M059J (cell line): ENCODE measurements at regions not wholly inside any gene's neighbourhood (a gene's known extent, or its start where the extent isn't known, plus 50 kb on each side); places are given as distances from the start of the nearest gene placed in this dataset.

Experiments used
- DNase-seq: peaks from one replicate; pipeline ENCODE4 v3.0.0-alpha.2; 2012; ENCODE audit warnings: low read depth

DNA sequence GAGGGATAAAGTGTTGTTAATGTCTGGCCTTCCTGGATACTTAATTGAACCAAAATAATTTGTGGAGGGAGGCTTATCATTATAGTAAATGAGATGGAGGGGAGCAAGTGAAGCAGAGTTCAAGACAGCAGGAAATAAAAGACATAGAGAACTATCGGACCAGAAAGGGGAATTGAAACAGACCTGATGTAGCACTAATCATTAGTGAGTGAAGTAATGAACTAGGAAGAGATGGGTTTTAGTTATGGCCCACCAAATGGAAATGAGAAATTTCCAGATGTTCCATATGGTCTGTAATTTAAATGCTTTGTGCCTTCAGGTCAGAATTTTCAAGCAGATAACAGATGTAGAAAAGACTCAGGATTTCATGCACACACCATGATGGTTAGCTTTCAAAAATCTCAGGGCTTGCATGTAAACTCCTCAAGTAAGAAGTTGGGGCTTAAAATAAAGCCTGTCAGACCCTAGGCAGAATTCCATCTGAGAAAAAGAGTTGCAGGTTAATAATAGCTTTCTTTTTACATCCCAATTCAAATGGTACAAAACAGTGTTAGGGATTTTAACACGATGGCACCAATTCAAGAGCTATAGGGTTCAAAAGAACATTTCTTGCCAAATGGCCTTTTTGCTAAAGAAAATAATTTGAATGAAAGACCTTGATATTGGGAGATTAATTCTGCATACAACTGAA is 355.8 kb downstream of the FSCB start:
- no peak for DNase-seq

DNA sequence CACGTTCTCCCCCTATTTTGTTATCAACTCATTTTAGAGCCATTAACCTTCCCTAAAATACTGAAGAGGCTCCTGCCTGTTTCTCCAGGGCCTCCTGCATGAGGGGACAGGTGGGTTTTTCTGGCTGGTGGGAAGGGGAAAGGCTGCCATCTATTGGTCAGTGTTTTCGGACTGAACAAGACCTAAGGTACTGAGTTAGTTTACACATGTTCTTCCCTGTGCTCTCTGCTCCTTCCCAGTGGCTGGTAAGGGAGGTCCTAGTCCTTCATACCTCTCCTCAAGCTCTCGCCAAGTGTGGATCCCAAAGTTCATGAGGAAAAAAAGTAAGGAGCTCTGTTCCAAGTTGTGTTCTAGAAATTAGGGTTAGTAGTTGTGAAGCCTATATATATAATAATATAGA is 357.5 kb downstream of the FSCB start:
- DNase-seq, result no peak

DNA sequence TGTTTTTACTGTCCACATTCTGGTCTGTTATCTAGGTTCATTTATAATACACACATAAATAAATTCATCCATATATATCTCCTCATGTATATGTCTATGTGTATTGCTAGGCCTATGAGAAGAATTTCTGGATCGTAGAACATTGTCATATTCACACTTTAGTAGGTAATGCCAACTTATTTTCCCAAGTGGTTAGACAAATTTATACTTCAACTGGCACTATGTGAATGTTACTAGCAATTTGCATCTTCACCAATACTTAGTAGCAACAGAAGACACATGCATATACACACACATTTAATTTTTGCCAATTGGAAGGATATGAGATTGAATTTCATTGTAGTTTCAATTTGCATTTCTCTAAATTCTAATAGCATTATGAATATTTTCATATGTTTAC is 365.1 kb downstream of the FSCB start:
- DNase-seq, result no peak

DNA sequence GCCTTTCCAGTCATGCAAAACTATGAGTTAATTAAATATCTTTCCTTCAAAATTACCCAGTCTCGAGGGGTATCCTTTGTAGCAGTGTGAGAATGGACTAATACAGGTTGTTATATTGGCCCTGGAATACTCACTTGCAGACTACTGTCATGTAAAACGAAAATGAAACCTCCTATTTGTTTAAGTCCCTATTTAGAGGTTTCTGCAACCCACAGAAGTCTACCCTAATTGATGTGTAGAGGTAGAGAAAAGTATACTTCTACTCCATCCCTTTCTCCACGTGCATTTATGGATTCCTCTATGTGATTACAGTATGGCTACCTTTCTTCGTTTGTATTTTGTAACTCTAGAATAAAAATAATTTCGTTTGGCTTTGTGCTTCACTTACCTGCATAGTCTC is 371.1 kb downstream of the FSCB start:
- DNase-seq, result no peak

DNA sequence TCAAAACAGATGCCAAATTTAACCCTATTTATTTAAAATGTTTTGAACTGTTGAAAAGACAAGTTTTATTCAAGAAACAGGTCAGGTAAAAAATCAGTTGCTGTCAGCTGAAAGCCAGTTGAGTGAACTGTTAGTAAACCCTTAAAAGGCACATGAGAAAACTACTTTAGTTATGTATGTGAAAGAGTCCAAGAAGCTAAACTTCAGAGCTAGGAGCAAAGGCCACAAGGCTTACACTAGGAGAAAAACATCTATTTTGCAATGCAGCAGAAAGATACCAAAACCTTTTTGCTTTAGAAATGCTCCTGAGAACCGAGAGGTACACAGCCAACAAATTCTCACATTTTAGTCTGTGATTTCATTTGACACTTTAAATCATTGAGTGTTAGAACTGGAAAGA is 375.2 kb downstream of the FSCB start:
- no peak for DNase-seq

DNA sequence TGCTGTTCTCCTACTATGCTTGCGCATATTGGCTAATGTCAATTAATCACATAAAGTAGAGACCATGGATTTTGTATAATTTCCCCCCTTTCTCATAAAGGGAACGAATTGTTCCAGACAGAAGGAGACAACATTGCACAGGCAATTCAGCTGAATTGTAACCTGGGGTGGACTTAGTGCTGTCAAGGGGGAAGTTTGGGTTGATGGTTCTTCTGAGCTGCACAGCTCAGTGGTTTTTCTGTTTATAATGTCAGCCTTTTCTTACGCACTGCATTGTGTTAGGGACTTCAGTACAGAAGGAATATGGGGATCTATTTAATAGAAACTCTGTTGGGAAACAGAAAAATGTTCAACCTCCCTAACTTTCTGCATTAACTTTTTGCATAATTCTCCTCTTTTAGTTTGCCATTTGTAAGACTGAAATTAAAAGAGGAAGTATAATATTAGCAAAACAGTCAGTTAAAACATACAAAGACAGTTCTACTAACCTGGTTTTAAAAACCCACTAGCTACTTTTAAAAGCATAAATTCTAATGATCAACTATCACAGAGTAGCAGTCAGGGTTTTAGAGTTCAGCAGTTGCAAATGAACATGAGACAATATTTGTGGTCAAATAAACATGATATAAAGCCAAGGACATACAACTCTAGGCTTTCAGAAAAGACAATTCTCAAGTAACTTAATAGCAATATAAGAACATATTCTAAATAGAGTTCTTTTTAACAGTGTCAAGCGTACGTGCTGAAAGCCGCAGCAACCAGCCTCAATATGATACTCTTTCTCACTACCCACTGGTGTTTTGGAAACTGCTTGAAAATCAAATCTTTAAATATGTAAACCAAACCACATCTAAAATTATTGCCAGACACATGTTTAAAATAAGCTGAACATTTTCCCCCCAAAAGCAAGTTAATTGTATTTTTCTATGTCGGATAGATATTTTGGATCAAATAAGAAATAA is 393.0 kb downstream of the FSCB start:
- DNase-seq, result no peak

DNA sequence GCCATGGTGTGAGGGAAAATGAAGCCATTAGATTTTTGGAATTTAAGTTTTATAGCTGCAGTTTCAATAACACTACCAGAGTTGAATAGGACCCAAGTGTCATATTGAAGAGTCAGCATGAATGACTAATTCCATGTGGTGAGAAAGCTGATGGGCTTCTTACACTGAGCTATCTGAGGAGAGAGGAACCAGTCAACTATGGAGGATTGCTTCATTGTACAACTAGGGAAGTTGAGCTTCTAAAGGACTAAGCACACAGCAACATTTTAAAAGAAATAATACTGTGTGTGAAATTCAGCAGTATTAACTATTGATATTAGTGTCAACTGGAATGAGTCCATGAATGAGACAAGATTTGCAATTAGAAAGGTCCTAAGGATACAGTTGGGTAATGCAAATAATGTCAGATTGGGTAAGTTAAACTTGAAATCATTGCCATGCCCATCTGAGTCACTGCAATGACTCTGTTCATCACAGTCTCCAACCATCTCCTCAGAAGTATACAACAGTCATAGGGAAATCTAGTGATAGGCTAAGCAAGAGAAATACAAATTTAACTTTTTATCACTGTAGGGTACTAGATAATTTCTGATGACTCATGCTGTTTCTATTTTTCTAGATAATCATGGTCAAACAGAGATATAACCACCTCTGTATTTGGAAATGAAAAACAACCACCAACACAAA is 394.2 kb downstream of the FSCB start:
- DNase-seq, result no peak

DNA sequence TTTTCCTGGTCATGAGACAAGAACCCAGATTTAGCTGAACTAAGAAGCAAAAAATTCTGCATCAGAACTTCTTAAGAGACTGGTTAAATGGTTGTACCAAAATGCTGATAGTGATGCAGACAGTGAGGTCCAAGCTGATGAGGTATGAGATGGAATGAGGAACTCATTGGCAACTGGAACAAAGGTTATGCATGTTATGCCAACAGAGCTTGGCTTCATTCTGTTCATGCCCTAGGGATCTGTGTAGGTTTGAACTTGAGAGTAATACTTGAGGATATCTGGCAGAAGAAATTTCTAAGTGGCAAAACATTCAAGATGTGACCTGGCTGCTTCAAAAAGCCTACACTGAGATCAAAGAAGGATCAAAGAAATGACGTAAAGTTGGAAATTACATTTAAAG is 398.0 kb downstream of the FSCB start:
- no peak for DNase-seq

DNA sequence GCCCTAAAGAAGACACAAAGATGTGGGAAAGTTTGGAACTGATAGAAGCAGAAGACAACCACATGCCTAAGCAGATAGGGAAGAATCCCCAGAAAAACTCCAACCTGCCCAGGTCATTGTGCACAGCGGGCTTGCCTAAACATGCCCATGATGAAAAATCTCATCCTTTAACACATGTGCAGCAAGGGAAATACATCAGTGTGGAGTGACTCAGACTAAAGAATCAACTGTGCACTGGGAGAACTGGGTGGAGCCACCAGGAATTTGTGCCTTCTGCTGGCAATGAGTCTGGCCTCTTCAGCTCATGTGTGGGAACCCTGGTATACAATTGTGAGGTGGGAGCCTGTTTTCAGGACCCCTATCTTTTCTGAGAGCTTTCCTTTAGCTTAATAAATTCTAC is 398.5 kb downstream of the FSCB start:
- no peak for DNase-seq

DNA sequence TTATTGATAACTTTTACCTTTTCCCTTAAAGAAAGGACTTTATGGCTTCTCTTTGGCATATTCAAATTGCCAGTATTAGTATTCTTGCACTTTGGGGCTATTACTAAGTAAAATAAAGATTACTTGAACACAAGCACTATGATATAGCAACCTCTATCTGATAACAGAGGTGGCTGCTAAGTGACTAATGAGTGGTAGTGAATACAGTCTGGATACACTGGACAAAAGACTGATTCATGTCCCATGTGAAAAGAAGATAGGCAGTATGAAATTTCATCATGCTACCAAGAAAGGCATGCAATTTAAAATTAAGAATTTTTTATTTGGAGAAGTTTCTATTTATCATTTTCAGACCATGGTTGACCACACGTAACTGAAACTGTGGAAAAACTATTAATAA is 399.9 kb downstream of the FSCB start:
- no peak for DNase-seq

DNA sequence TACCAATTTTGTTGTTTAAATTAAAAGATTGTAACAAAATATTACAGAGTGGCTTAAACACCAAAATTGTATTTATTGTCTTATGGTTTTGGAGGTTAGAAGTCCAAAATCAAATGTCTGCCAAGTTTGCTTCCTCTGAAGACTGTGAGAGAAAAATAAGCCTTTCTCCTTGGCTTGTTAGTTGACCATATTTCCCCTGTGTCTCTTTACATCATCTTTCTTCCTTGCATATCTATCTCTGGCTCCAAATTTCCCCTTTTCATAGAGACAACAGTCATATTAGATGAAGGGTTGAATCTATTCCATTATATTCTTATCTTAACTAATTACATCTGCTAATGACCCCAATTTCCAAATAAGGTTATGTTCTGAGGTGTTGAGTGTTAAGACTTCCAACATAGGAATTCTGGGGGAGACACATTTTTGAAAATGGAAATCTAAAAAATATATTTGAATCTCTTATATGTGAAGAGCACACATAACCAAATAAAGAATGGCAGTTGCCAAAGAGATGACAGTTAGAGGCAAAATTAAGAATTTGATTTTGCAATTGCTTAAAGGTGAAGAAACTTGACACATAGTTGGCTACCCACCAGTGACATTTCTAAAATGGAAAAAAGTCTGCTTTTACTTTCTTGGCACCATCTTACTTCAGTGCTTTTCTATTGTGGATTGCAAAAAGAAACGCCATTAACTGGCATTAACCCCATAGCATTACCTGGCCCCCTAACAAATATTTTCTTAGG is 407.2 kb downstream of the FSCB start:
- DNase-seq, result no peak

DNA sequence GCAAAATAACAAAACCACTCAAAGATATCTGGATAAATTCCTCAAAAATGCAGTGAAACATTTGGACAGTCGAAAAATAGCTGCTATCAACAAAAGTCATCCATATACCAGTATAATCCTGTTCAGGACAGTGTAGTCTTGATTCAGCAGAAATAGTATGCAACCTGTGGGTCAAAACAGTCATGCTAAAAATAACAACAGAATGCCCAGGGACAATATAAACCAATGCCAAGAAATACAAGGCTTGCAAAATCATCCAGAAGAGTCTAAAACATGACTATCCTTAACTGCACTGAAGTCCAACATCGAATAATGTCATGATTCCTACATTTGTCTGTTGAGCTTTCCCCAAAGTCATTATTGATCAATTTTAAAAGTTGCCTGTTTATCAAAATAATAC is 425.9 kb downstream of the FSCB start:
- no peak for DNase-seq

DNA sequence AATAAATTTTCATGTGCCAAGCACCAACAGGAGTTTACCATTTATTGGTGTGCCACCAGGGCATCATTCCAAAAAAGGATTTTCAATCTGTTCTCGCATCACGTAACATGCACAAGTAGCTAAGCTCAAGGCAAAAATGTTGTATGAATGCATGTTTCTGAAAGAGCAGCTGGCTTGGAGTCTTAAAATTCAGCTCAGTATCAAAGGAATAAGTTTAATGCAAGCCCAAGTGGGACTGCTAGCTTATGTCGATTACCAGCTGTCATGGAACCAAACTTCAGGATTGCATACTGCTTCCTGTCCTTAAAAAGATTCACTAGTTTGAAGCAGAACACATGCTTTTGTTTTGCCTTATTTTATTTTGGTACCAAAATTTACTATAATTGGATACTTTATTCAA is 437.0 kb downstream of the FSCB start:
- no peak for DNase-seq

DNA sequence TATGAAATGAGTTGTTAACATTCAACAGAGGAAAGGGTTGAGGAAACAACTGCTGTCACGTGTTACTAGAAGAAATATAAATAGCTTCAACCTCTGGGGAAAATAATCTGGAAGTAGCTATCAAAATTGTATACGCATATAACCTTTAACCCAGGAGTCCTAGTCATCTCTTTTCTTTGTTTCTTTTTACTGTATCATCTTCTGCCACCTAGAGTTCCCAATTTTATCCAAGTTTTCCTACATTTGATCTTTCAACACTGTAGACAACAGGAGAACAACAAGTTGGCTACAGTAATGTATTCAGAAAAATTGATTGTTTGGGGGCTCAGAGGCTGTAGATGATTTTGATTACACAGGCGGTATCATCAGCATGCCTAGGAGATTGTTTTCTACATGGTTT is 453.7 kb downstream of the FSCB start:
- DNase-seq, result no peak

DNA sequence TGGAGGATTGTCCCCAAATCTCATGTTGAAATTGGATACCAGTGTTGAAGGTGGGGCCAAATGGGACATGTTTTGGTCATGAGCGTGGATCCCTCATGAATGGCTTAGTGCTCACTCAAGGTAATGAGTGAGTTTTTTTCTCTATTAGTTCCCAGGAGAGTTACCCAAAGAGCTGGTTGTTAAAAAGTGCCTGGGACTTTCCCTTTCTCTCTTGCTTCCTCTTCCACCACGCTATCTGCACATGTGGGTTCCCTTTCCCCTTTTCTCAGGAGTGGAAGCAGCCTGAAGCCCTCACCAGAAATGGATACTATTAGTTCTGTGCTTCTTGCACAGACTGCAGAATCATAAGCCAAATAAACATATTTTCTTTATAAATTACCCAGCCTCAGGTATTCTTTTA is 465.4 kb downstream of the FSCB start:
- no peak for DNase-seq

DNA sequence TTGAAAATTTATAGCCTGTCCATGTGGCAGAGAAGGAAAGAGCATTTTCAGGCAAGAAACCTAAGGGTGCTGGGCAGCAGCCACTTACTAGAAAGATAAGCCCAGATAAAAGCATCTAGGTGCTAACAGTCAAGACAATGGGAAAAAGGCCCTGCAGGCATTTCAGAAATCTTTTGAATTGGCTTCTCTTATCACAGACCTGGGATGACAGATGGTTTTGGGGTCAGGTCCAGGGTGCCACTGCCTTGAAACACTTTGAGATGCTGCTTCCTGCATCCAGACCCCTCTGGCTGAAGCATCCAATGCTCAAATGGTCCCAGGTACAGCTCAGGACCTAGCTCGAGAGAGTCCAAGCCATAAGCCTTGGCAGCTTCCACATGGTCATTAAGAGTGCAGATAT is 466.5 kb downstream of the FSCB start:
- DNase-seq, result no peak

DNA sequence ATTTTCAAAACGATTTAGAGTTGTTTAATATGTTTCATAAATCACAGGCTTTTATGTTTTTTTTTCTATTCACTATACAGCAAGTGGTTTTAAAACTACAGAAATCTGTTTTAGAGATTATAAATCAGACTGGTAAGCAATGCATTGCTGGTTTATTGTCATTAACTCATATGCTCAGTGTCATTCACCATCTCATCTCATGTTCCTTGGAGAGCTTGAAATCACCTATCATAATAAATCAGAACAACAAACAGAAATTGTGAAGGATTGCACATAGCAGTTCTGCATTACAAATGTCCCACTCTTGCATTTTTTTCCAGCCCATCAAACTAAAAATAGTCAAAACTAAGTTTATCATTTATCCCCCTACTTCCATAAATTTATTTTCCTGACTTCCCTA is 470.8 kb downstream of the FSCB start:
- DNase-seq, result no peak

DNA sequence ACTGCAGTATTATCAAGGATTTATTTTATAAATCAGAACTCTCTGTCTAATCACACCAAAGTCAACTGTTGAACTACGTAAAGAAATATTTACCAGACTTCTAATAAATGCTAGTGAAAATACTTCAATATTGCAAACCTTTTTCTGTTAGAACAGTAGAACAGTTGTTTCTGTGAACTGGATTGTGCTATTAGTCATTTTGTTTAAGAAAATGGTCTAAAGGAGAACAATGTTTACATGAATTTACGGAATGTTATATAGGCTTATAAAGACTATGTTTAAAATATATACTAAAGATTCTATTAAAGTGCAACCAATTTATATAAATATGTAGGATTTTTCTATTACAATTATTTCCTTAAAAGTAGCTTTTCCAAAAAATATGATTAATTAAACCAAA is 471.4 kb downstream of the FSCB start:
- DNase-seq, result no peak

DNA sequence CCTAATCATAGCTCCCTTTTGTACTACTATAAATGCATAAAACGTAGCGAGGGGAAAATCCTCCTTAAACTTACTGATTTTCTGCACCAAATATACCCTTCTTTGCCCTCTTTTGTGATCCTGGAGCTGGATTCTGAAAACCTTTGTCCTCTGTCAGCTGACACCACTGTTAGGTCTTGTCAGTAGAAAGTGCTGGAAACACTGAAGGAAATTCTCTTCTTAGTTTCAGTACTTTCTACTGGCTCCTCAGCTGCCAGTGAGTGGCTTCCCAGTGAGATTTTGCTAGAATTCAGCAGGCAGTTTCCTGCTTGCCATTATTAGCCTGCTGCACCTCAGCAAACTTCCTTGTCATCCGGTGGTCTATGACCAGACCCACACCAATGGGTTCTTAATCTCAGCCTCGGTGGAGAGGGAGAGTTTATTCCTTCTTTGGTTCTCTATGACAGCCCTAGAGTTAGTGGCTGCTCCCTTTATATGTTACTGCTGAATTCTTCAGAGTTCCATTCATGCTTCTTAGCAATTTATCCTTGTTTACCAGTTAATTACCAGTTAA is 476.2 kb downstream of the FSCB start:
- DNase-seq, result no peak

DNA sequence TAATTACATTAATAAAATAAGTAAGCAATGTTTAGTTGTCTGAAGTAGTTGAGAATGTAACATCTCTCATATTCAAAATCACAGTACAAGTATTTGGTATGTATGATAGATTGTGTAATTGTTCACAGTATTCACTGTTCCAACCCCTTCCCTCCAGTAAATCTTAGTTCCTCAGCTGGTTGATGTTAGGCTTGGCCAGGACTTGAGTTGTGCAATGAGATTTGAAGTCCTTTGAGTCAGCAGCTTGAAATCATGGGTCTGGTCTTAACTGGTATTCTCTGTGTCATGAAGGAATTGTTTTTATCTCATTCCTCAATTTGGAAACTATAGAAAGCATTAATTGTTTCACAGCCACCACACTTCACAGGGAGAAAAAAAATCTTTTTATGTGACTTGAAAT is 477.1 kb downstream of the FSCB start:
- no peak for DNase-seq

DNA sequence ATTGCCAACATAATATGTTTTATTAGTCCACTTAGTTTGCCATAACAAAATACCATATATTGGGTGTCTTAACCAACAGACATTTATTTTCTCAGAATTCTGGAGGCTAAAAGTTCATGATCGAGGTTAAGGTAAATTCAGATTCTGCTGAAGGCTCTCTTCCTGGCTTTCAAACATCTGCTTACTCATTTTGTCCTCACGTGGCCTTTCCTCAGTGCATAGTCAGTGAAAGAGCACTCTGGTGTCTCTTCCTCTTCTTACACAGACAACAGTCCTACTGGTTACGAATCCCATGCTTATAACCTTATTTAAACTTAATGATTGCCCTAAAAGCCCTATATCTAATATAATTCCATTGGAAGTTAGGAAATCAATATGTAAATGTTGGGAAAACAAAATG is 479.7 kb downstream of the FSCB start:
- DNase-seq, result no peak

DNA sequence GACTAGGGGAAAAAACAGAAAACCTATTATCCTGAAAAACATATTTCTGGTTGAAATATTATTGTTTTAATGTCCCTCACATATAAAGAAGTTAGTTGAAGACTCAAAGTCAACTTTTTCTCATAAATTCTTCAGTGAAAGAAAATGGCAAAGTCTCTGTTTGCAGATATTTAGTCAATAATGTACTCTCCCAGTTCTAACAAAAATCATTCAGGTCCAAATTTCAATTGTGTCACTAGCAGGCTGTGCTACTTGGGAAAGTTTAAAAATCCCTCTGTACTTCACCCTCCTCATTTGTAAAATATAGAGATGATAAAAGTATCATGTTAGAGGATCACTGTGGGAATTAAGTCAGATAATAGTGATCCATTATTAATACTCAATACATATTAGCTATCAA is 496.5 kb downstream of the FSCB start:
- no peak for DNase-seq
